NCI-H69 (cell line): ENCODE measurements at regions not wholly inside any gene's neighbourhood (a gene's known extent, or its start where the extent isn't known, plus 50 kb on each side); places are given as distances from the start of the nearest gene placed in this dataset.
"Not testable (repeated sequence)": the region's sequence is repeated elsewhere in the genome, so short reads cannot be mapped to it uniquely, and the experiment has no call there.

ENCODE experiments used
- DNase-seq: peaks from one replicate; lab custom pipeline; 2025; lab: John Stamatoyannopoulos, UW

DNA sequence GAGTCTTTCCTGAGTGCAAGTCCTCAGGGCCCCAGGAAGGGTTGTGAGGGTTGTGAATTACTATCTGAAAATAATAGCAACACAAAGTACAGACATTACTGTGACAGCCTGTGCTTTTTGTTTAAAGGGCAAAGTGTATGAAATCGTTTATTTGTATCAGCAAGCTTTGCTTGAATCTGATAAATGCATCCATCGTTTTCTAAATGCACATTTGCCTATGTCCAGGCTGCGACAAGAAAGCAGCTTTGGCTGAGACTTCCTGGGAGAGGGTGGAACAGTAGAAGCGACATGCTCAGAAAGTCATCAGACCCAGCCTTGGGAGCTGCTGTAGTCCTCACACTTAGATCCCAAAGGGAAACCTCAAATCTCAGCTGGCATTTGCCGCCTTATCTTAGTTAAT lies 524.2 kb upstream of the SALL3 start:
- DNase-seq: no peak

DNA sequence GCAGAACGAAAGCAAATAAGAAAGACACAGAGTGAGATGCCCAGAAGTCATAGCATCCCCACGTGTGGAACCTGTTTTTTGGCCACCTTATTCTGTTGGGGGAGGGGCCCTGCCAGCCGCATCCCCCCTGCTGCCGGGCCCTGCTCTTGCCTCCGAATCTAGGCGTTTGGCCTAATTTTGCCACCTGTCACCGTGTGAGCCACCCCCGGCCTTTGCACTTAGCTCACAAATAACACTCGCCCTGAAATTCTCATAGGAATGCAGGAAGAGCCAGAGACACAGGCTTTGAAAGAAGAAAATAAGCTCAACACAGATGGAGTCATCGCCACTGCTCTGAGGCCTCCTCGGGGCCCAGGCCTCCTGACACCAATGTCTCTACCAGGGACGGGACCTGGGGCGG lies 522.6 kb upstream of the SALL3 start:
- DNase-seq: no peak

DNA sequence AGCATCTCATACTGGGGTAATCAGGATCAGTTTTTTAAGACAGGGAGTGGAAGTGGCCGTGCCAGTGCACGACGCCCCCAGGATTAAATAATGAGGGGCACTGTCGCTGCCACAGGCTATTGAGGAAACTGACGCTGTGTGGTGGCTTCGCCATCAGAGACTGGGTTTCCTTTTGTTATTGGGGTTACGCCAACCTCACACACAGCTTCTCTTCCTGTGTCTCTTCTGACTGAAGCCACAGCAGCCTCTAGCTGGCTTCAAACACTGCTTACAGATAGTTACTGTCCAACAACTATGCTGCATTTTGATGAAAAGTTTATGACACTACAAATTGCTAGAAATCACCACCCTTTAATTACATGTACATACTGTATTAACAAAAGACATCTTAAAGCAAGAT lies 521.9 kb upstream of the SALL3 start:
- DNase-seq: no peak

DNA sequence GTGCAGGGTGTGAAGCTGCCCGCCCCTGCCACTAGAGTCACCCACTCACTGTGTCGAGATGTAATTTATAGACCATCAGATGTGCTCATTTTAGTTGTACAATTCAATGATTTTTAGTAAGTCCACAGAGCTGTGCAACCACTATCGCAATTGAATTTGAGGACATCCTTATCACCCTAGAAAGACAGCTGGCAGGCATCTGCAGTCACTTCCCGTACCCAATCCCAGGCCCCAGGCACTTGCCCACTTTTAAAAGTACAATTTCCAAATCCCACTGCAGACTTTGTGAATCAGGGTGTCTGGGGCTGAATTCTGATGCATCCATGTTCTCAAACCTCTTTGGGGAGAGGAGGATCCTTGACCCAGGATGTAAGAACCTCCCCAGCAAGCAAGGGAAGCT lies 521.3 kb upstream of the SALL3 start:
- DNase-seq: no peak

DNA sequence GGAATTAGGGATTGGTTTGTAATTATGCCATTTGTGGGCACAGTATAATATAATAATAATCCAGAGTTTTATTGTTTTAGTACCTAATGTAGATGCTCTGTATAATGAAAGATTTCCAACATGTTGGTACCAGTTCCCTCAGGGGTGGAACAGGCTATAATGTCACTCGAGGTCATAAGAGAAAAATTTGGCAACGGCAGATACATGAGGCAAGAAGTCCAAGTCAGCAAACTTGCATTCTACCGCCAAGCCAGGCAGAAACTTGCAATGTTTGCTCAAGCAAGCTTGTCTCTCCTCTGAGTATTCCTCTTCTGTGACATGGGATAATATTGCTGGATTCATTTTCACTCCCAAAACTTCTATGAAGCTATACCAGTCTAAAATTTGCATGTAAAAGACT lies 520.0 kb upstream of the SALL3 start:
- DNase-seq: no peak

DNA sequence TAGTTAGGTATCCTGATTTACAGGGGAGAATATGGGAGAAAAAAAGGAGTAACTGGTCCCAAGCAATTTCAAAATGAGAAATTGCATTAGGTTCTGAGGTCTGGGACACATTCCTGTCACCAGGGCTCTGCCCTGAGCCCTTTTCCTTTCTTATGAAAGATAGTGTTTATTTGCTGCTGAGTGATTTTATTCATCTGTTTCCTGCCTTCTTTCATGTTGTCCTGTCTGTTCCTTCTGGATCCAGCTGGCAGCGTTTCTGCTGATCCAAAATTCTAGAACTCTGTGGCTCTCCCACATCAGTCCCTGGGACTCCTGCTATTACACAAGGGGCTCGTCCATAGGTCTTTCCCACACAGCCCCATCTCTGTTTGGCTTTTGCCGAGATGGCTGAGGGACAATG lies 519.1 kb upstream of the SALL3 start:
- no peak for DNase-seq

DNA sequence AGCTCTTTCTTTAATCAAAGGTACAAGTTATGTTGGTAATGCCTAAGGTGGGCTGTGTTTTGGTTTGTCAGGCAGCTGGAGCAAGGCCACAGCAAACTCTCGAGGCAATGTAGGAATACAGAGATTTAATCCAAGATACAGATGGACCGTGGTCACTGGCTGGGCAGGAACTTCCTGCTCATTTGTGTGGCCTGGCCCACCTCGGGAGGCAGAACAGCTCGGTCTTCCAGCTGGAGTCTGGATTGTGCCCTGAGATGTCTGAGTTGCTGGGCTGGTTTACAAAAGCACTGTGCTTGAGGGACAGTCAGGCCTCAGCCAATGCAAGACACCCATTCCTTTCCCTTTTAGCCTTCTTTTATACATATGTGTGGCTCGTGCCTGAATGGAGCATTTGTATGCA lies 506.1 kb upstream of the SALL3 start:
- no peak for DNase-seq

DNA sequence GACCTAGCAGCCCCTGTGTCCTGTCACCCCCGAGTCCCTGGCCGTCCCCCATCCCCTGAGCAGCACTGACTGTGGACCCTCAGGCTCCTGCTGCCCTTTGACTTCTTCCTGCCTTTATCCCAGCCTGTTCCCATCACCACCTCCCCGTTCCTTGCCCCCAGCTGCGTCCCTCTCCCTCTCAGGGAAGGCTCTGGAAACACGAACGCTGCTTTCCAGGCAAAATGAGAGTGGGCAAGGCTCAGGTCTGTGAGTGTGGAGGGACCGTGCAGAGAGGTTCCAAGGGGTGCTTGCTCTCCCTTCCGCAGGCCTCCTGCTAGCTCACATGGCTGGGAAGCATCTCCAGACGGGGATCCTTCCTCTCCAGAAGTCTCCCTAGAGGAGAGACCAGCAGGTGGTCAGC lies 501.8 kb upstream of the SALL3 start:
- DNase-seq: no peak

DNA sequence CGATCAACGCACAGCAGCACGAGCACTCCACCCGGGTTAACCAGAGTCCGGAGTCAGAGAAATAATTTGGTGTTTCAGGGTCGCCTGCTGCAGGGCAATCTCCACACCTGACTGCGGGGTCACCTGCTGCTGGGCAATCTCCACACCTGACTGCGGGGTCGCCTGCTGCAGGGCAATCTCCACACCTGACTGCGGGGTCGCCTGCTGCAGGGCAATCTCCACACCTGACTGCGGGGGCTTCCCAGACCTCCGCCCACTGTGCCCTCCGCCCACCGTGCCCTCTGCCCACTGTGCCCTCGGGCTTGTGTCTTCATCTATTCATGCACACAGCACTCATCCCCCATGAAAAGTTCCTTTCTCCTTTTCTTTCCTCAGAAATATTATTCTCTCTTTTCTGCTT lies 500.2 kb upstream of the SALL3 start:
- no peak for DNase-seq

DNA sequence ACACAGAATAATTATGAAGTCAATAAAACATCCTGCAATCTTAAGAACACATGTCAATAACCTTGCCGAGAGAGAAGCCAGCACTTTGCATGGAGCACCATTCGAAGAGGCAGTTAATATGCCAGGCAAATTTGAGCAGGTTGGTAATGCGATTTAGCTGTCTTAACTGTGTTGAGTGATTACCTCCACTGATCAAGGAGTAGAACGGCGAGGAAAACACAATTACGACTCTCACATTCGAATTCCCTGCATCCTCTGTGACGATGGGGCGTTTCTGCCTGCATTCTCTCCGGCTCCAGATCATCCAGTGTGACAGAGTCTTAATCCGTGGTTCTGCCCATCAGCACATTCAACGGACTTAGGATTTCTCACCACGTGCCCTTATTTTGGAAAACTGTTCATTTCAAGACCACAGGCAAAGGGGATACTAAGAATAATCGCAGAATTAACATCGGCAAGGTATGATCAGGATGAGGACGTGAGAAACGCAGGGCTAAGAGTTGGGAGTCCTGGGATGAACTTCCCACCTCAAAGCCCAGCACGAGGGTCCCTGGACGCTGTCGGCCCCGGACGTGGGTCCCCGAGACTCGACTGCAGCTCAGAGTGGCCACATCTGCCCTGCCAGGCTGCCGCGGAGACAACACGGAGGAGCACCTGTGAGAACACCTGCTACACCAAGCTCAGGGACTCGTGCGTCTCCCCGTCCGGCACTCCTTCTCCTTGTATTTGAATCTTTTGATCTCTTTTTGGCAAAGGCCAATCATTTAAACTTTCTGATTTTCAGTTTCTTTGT lies 499.2 kb upstream of the SALL3 start:
- DNase-seq: no peak

DNA sequence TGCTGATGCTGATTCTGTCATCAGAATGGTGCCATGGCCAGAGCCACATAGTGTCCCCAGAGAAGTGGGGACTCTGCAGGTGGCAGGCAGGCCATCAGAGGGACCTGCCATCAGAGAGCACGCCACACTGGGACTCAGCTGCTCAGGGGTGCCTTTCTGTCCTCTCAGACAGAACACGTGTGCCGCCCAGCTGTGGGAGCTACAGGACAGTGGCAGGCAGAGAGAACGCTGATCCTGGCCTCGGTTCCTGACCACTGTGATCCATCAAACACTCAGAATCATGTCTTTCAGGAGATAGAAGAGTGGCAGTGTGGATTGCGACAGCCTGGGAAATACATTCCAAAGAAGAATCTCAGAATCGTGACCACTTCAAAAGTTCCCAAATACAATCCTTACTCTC lies 497.2 kb upstream of the SALL3 start:
- no peak for DNase-seq

DNA sequence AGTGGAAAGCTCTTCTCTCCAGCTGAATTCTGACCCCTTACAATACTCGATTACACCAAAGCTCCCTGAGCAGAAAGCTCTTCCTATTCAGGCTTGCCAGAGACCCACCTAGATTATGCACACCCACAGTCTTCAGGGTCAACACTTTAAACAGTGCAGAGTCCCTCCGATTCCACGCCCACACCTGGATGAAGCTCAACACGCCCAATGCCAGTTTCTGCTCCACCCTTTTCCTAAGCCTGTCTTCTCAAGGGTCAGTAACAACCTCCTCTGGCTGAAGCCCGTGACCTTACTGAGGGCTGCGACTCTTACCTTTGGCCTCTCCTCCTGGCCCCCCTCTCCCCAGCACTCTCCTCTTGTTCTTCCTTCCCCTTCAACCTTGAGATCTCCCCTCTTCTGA lies 492.0 kb upstream of the SALL3 start:
- DNase-seq: no peak

DNA sequence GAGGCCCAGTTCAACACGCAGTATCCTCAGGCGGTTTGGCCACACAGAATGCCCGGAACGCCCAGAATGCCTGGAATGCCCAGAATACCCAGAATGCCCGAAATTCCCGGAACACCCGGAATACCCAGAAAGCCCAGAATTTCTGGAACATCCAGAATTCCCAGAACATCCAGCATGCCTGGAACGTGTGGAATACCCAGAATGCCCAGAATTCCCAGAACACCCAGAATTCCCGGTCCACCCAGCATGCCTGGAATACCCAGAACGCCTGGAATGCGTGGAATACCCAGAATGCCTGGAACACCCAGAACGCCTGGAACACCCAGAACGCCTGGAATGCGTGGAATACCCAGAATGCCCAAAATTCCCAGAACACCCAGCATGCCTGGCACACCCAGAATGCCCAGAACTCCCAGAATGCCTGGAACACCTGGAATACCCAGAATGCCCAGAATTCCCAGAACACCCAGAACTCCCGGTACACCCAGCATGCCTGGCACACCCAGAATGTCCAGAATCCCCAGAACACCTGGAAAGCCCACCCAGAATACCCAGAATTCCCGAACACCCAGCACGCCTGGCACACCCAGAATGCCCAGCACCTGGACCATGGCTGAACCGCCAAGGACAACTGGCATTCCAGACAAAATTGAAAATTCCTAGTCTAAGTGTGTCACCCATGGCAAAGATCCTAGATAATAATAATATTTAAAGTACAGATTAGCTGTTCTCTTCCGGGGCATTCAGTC lies 487.4 kb upstream of the SALL3 start:
- DNase-seq: no peak

DNA sequence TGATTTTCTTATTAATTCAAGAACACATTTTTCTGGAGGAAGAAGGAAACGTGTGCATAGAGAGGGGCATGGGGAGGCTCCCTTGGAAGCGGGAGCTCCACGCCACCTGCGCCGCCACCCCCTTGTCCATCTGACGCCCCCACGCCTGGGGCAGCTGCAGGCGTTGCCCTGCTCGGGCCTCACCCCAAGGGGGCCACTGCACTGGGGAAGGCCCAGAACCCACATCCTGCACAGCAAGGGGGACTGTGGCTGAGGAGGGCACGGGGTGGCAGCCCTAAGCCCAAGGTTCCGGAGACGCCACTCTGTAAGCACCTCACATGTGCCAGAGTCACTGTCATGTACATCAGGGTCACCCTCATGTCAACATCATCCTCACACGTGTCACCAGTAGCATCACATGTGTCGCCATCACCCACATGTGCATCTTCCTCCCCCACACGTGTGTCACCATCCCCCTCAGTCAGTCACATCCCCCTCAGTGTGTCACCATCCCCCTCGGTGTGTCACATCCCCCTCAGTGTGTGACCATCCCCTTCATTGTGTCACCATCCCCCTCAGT lies 486.7 kb upstream of the SALL3 start:
- DNase-seq: no peak

DNA sequence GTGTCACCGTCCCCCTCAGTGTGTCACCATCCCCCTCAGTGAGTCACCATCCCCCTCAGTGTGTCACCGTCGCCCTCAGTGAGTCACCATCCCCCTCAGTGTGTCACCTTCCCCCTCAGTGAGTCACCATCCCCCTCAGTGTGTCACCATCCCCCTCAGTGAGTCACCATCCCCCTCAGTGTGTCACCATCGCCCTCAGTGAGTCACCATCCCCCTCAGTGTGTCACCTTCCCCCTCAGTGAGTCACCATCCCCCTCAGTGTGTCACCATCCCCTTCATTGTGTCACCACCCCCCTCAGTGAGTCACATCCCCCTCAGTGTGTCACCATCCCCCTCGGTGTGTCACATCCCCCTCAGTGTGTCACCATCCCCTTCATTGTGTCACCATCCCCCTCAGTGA lies 486.1 kb upstream of the SALL3 start:
- not testable (repeated sequence) for DNase-seq

DNA sequence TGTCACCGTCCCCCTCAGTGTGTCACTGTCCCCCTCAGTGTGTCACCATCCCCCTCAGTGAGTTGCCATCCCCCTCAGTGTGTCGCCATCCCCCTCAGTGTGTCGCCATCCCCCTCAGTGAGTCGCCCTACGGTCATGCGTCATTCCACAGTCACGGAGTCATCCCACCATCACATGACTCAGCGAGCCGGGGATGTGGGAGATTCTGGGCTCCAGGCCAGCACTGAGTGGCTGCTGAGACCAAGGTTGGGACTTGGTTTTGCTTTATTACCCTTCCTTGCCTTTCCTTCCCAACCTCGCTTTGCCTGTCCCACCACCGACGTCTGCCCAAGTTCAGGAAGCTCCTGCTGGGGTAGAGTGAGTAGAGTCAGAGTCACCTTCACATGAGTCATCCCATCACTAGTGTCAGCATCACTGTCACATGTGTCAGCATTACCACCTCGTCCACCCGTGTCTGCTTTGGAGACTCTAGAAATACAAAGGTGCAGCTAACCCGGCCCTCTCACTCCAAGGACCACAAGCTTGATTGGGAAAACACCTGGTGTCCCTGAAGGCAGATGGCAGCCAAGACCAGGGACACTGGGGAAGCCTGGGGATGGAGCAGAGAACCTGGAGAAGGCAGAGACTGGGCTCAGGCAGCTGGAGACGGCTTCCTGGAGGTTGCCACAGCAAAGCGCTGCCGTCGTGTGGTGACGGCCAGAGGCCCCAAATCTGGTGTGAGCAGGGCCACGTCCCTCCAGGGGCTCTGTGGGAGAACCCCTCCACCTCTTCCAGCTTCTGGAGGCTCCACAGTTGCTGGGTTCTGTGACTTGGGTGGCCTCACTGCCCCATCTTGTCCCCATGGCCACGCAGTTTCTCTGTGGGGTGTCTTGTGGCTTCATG lies 485.2 kb upstream of the SALL3 start:
- no peak for DNase-seq

DNA sequence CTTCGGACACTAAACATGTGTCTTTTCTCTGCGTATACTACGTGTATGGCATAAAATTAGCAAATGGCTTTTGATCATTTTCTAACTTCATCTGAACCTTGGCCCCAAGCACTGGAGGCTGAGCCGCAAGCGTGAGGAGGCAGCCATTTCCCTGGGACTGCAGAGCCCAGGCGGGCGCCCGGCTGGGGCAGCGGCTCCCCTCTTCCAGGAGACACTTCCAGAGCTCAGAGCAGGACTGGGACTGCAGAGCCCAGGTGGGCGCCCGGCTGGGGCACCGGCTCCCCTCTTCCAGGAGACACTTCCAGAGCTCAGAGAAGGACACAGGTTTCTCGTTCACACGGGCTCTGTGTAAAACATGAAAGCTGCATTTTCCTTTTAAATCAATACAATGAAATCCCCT lies 484.1 kb upstream of the SALL3 start:
- no peak for DNase-seq

DNA sequence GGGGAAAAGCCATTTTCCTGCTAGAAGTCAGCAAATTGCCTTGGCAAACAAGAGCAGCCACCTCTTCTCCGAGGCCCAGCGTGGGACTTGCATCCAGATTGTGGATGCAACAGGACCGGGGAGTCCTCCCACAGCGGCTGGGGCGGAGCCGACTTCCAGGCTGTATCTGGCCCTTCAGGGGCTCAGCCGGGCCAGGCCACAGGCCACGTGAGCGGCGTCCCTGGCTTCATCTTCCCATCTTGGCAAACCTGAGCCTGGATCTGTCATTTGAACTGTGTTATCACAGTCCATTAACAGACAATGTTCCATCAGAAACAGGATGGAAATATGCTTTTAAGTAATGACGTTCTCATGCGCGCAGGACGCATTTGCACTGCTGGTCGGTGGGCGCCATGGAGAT lies 483.5 kb upstream of the SALL3 start:
- no peak for DNase-seq

DNA sequence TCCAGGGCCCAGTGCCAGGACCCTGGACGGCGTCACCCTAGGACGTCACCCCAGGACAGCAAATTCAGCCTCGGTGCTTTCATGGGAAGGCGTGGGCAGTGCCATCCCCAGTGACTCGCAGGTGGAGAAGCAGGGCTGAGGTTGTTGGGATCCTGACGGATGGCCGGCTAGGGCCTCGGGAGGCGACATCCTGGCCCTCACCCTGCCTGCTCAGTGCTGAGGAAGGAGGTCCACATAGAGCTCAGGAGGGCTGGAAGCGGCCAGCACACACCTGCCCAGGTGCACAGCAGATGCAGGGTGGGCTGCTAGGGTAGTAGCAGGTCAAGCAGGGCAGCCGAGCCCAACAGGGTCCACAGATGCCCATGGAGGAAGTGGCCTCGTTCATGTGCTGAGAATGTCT lies 482.0 kb upstream of the SALL3 start:
- DNase-seq: no peak

DNA sequence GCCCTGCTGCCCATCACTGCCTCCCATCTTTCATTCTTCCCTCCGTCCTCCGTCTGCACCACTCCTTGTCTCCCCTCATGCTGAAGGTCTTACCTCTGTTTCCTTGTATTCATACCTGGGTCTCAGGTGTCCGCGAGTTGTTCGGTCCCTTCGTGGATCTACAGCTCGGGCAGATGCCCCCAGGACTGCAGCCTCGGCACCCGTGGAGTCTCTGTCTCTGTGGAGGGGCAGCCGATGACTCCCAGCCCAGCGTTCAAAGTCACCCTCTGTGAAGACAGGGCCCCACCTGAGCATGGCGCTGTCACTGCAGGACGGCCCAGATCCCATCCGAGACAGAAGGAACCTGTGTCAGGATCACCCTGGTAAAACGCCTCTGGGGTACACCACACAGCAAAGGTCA lies 480.0 kb upstream of the SALL3 start:
- no peak for DNase-seq

DNA sequence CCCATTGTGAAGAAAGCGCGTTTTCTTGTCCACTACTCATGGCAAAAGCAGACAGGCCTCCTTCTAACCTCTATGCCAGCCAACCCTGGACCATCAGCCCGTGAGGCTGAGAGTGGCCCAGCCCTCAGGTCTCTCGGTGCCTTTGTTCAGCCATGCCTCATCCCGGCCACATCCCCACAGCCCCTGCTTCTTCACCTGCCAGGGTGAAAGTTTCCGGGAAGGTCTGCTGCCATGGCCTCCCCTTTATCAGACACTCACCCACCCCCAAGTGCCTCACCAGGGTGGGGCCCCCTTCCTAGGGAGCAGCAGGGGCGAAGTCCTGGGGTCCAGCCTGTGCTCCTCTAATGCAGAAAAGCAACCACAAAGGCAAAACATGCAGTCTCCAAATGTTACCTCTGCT lies 478.4 kb upstream of the SALL3 start:
- no peak for DNase-seq

DNA sequence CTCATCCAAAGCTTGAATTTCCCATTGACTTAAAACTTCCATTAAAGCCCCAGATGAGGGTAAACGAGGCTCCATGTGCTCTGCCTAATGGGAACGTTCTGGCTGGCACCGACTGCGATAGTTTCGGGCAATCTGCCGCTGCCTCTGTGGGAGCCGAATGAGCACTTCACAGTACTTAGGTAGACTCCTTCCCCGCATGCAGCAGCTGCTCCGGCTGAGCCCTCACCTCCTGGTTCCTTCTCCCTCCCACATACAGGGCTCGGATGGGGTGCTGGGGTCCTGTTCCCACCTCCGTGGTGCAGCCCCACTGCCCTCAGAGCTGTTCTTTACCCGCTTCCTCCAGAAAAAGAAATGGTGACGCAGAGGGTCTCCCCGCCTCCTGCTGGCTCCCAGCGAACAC lies 476.5 kb upstream of the SALL3 start:
- DNase-seq: no peak
